Glutamatergic neuron (in vitro differentiated cells): ENCODE measurements at regions not wholly inside any gene's neighbourhood (a gene's known extent, or its start where the extent isn't known, plus 50 kb on each side); places are given as distances from the start of the nearest gene placed in this dataset.

Experiments
- DNase-seq: peaks from one replicate; pipeline ENCODE4 v3.0.0; 2022
- H3K27ac Mint-ChIP-seq: one replicate; pipeline ENCODE4 v1.8.0; 2020; ENCODE audit warnings: mild to moderate bottlenecking, mixed read lengths, inconsistent platforms; ENCODE audit not compliant: unreplicated experiment
- H3K27me3 Mint-ChIP-seq: one replicate; pipeline ENCODE4 v1.8.0; 2020; ENCODE audit warnings: mild to moderate bottlenecking, moderate library complexity, mixed read lengths, inconsistent platforms; ENCODE audit not compliant: unreplicated experiment
- H3K36me3 Mint-ChIP-seq: one replicate; pipeline ENCODE4 v1.8.0; 2020; ENCODE audit warnings: mild to moderate bottlenecking, mixed read lengths, inconsistent platforms; ENCODE audit not compliant: unreplicated experiment
- H3K4me1 Mint-ChIP-seq: one replicate; pipeline ENCODE4 v1.8.0; 2020; ENCODE audit warnings: mild to moderate bottlenecking, low read depth, mixed read lengths, inconsistent platforms; ENCODE audit not compliant: unreplicated experiment
- H3K4me3 Mint-ChIP-seq: one replicate; pipeline ENCODE4 v1.8.0; 2020; ENCODE audit warnings: mild to moderate bottlenecking, mixed read lengths, inconsistent platforms; ENCODE audit not compliant: unreplicated experiment
- H3K9me3 Mint-ChIP-seq: one replicate; pipeline ENCODE4 v1.8.0; 2020; ENCODE audit warnings: mild to moderate bottlenecking, moderate library complexity, mixed read lengths, inconsistent platforms; ENCODE audit not compliant: unreplicated experiment
- CTCF ChIP-seq: fragments of 200-600 bp; sonication (generic); IDR thresholded peaks from one replicate; pipeline ENCODE4 v1.5.0; 2021; ENCODE audit not compliant: partially characterized antibody, unreplicated experiment

DNA sequence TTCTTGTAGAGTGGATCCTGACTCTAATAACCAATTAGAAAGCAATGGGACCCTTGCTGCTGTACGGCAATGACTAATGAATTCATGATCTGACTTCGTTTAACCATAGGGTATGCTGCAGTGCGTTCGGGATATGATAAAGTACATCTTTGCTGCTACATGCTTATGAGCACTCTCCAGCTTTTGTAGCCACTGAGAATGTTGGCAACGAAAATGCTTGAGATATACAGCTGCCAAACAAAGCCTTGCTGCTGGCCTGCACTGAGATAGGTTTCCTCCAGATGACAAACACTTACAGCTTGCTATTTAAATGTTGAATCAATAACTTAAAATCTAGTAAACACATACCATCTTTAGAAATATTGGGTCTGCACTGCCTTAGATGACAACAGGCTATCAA, 372.4 kb upstream of the SLC8A1 start:
- no peaks in the 10 kb centered on the region for H3K36me3 Mint-ChIP-seq
- H3K27me3 Mint-ChIP-seq: no peaks in the 10 kb centered on the region
- DNase-seq: no peak
- no peaks in the 10 kb centered on the region for H3K4me1 Mint-ChIP-seq
- H3K4me3 Mint-ChIP-seq: no peak overlapping the region
- no peak for TF ChIP-seq CTCF
- H3K9me3 Mint-ChIP-seq: no peaks in the 10 kb centered on the region
- H3K27ac Mint-ChIP-seq: no peak overlapping the region

GRCh38 chr2:40827392-40827791, 375.5 kb upstream of the SLC8A1 start:
- Mint-ChIP-seq H3K27me3 (no peaks in the 10 kb centered on the region), H3K4me3 (no peak overlapping the region), H3K36me3 (no peaks in the 10 kb centered on the region), H3K4me1 (no peaks in the 10 kb centered on the region), H3K27ac (no peak overlapping the region), H3K9me3 (no peaks in the 10 kb centered on the region)
- no peak for TF ChIP-seq CTCF
- DNase-seq: no peak

DNA sequence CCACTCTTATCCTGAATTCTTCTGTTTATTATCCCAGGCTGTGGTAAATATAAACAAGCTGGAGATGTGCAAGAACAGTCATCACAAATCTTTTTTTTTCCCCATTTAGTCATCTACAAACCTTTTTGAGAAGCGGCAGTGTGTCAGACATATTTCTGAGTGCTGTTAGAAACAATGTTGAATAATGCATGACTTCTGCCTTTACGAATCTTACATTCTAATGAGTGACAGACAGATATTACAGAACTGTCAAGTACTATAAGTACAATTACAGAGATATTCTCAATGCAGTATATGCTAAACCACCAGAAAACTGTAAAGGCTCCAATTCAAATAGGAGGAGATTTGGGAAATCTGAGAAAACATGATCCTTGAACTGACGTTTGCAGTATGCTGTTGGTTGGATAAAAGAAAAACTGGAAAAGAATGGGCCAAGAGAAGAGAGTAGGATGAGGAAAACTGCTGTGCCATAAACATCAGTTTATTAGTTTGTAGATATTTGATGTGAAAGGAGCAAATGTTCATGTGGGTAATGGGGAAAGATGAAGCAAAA, 379.5 kb upstream of the SLC8A1 start:
- no peak overlapping the region for H3K27ac Mint-ChIP-seq
- H3K4me3 Mint-ChIP-seq: no peak overlapping the region
- TF ChIP-seq CTCF: no peak
- no peaks in the 10 kb centered on the region for H3K36me3 Mint-ChIP-seq
- H3K4me1 Mint-ChIP-seq: no peaks in the 10 kb centered on the region
- no peaks in the 10 kb centered on the region for H3K27me3 Mint-ChIP-seq
- H3K9me3 Mint-ChIP-seq: no peaks in the 10 kb centered on the region
- DNase-seq: no peak

GRCh38 chr2:40841856-40842255, 390.0 kb upstream of the SLC8A1 start:
- H3K9me3 Mint-ChIP-seq: peaks cover 1% of the 10 kb centered on the region
- H3K4me3 Mint-ChIP-seq: no peak overlapping the region
- H3K27me3 Mint-ChIP-seq: no peaks in the 10 kb centered on the region

More at GRCh38 chr2:40841856-40842255, 390.0 kb upstream of the SLC8A1 start:
- no peak for TF ChIP-seq CTCF
- no peak overlapping the region for H3K27ac Mint-ChIP-seq
- no peak for DNase-seq
- no peaks in the 10 kb centered on the region for H3K4me1 Mint-ChIP-seq
- no peaks in the 10 kb centered on the region for H3K36me3 Mint-ChIP-seq
